ENCODE measurements at regions not wholly inside any gene's neighbourhood (a gene's known extent, or its start where the extent isn't known, plus 50 kb on each side); places are given as distances from the start of the nearest gene placed in this dataset.

GRCh38 chr12:126019385-126019784 lies 954.1 kb downstream of the AACS start:
- no peak for TF ChIP-seq POLR2AphosphoS5 (IDR thresholded peaks at IDR 0.05)
- no peak for TF ChIP-seq POLR2A (IDR thresholded peaks at IDR 0.05)
- no peak for TF ChIP-seq CTCF (IDR thresholded peaks at IDR 0.05 in 8 of 11, conservative IDR thresholded peaks at IDR 0.05 in 3 of 11)
- Histone ChIP-seq H3K36me3 (no peaks in the 10 kb centered on the region), H3K4me1 (no peaks in the 10 kb centered on the region), H3K9me3 (peaks cover 0 to 58% (median 35%) of the 10 kb centered on the region in 8 donors), H3K27ac (no peak overlapping the region), H3K27me3 (replicated peaks in 1 of 7) (no peaks in the 10 kb centered on the region), H3K4me3 (no peak overlapping the region)
- no peak for DNase-seq
- 69 to 79% (median 73%) methylated on average over 6 of the region's 6 CpGs for WGBS, 5 donors
- intact Hi-C loops (cut with DNase I; ENCODE audit: low total_unique reads) = no loop called here

GRCh38 chr12:126021675-126022074 lies 956.4 kb downstream of the AACS start:
- TF ChIP-seq POLR2A (IDR thresholded peaks at IDR 0.05) (no peak), CTCF (IDR thresholded peaks at IDR 0.05 in 8 of 11, conservative IDR thresholded peaks at IDR 0.05 in 3 of 11) (no peak), POLR2AphosphoS5 (IDR thresholded peaks at IDR 0.05) (no peak)
- WGBS, 5 donors = 66 to 86% (median 74%) methylated on average over 2 of the region's 2 CpGs
- Histone ChIP-seq H3K4me3 (no peak overlapping the region), H3K27ac (no peak overlapping the region), H3K27me3 (replicated peaks in 1 of 7) (no peaks in the 10 kb centered on the region), H3K4me1 (no peaks in the 10 kb centered on the region), H3K36me3 (no peaks in the 10 kb centered on the region), H3K9me3 (peaks cover 0 to 44% (median 29%) of the 10 kb centered on the region in 8 donors)
- no peak for DNase-seq
- intact Hi-C loops (cut with DNase I; ENCODE audit: low total_unique reads) = no loop called here

DNA sequence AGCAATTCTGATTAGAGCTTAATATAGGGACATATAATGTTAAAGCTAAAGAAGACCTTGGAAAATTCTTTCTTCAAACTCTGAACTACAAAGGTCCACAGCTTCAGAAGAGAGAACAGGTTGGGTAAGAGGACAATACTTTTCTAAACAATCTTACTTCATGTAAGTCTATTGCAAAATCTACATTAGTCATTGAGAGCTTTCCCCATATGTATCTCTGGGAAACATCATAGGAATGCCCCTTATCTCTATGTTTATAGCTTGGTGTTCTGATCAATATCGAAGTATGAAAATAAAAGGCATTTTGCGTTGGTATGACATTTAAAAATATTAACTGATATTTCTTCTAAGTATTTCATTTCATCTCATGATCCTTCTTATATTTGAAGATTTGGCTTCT lies 962.6 kb downstream of the AACS start:
- Histone ChIP-seq H3K27me3 (replicated peaks in 1 of 7) (no peaks in the 10 kb centered on the region), H3K4me3 (no peak overlapping the region), H3K27ac (no peak overlapping the region), H3K9me3 (no peaks in the 10 kb centered on the region), H3K4me1 (no peaks in the 10 kb centered on the region), H3K36me3 (no peaks in the 10 kb centered on the region)
- intact Hi-C loops (cut with DNase I; ENCODE audit: low total_unique reads) = no loop called here
- TF ChIP-seq POLR2A (IDR thresholded peaks at IDR 0.05) (no peak), POLR2AphosphoS5 (IDR thresholded peaks at IDR 0.05) (no peak), CTCF (IDR thresholded peaks at IDR 0.05 in 8 of 11, conservative IDR thresholded peaks at IDR 0.05 in 3 of 11) (no peak)
- WGBS, 5 donors = 90 to 97% (median 91%) methylated on average over 2 of the region's 2 CpGs
- DNase-seq = no peak

- no peaks in the 10 kb centered on the region for H3K4me1 ChIP-seq
- H3K9me3 ChIP-seq = peaks cover 0 to 7% (median 0%) of the 10 kb centered on the region in 8 donors
- H3K4me3 ChIP-seq = no peak overlapping the region
- intact Hi-C loops (cut with DNase I; ENCODE audit: low total_unique reads) = no loop called here
- WGBS, 5 donors = 68 to 86% (median 77%) methylated on average over 8 of the region's 8 CpGs
- peak overlapping the region in 1 of 8 donors; percentile 78 for H3K27ac ChIP-seq
- no peaks in the 10 kb centered on the region for H3K27me3 ChIP-seq (replicated peaks in 1 of 7)
- TF ChIP-seq CTCF (IDR thresholded peaks at IDR 0.05 in 8 of 11, conservative IDR thresholded peaks at IDR 0.05 in 3 of 11) (no peak), POLR2A (IDR thresholded peaks at IDR 0.05) (no peak), POLR2AphosphoS5 (IDR thresholded peaks at IDR 0.05) (no peak)
- DNase-seq = no peak
- H3K36me3 ChIP-seq = no peaks in the 10 kb centered on the region
Observed at GRCh38 chr12:126030573-126030972, 965.3 kb downstream of the AACS start.
